NCI-H446 treated with DMSO at 0.1 percent for 48 hours (cell line): ENCODE measurements at regions not wholly inside any gene's neighbourhood (a gene's known extent, or its start where the extent isn't known, plus 50 kb on each side); places are given as distances from the start of the nearest gene placed in this dataset.

ENCODE experiments used
- DNase-seq: peaks from one replicate; lab custom pipeline; 2025; lab: John Stamatoyannopoulos, UW

DNA sequence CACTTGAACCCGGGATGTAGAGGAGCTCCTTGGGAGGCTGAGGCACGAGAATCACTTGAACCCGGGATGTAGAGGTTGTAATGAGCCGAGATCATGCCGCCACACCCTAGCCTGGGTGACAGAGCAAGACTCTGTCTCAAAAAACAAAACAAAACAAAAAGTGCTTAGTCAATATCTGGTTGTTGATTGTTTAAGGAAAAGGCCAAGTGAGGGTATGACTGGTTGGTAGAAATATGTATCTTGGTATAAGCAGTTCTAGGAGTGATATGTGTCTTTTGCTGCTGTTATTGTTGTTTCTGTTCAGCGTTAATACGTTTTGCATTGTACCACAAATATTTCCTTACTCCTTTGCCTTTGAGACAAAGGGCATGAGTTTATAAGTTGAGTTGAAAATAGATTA is 210.7 kb upstream of the DMRT1 start:
- no peak for DNase-seq

DNA sequence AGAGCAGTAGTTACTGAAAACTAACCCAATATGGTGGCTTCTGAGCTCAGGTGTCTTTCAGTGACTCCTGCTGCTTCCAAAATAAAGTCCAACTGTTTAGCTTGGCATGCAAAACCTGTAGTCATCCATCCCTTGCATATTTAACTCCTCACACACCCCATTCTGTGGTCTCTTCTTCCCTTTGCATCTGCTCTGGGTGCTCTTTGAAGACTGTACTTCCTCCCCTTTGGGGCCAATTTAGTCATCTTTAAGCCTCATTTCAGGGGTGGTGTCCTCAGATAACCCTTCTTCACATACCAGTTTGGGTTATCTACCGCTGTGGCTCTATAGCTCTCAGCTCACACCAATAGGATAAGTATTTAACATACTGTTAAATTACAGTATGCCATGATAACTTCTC is 209.9 kb upstream of the DMRT1 start:
- no peak for DNase-seq

DNA sequence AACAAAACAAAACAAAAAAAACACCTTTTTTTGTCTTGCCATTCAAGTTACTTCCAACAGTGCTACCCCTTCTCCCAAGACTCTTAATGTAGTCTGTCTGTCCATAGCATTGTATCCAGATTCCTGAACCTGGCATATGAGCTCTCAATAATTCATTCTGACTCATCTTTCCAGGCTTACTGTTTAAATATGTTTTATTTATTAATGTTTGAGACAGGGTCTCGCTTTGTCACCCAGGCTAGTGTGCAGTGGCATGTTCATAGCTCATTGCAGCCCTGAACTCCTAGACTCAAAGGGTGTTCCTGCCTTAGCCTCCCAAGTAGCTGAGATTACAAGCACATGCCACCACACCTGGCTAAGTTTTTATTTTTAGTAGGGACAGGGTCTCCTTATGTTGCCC is 208.0 kb upstream of the DMRT1 start:
- DNase-seq, result no peak

DNA sequence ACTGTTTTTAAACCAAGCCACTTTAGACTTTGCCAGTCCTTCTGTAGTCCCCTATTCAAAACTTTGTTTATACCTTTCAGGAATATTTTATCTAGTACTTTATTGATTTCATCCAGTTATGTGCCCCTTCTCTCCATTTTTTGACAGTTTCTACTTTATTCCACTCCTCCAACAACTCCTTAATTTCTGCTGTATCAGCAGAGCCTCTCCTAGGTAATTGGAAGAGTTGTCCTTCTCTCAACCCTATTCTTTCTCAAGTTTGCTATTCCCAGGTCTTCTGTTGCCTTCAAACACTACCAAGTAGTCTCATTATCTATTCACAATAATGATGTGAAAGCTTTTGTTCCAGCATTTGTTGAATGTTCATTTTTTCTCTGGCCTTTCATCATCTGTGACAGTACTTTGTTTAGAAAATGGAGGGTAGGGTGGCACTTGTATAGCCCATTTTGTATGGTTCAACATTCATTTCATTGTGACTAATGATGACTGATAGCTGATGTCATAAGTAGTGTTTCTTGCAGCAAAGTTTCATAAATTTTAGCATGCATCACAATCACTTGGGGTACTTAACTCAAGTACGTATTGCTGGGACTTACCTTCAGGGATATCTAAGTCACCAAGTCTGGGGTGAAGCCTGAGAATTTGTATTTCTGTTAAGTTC is 204.4 kb upstream of the DMRT1 start:
- DNase-seq, result no peak

DNA sequence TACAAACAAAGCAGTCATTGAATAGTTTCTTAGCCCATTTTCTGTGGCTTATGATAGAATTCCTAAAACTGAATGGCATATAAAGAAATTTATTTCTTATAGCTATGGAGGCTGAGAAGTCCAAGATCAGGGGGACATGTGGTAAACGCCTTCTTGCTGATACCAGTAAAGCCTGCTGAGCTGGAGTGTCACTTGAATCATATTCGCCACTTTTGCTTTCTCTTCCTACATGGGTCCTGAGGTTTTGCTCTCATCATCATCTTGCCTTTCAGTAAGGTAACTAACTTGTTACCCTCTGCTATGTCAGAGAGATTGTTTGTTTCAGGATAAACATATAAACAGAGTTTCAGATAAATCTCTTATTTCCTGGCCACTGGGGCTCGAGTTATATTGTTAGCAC is 203.3 kb upstream of the DMRT1 start:
- no peak for DNase-seq

DNA sequence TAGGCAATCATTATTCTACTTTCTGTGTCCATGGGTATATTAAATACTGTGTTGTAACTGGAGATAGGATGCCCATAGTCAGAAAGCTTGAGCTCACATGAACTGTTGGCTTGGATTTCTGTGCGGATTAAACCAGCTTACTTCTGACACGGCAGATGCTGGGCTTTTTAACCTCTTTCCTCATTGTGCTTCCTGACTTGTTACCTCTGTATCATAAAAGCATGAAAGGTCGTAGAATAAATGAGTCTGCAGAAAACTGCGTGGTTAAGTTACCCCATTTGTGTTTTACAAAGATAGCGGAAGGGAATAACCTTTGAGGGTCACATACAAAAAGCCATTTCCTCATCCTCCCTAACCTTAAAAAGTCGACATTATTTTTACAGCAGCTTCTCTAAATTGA is 199.5 kb upstream of the DMRT1 start:
- no peak for DNase-seq

DNA sequence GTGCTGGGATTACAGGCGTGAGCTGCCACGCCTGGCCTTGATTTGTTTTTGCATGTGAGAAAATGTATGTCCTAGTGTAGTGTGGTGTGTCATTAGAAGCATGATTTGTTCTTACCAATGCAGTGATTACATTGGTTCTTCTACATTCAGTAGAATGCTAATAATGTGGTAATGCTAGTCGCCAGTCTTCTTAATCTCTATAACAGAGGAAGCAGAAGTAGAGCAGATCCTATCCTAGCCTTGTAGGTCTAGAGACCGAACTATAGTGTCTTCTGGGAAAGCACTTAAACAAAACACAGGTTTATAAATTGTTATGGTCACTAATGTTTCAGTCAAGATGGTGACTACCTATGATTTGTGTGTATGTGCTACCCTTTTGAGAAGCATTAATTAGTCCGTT is 197.5 kb upstream of the DMRT1 start:
- no peak for DNase-seq

DNA sequence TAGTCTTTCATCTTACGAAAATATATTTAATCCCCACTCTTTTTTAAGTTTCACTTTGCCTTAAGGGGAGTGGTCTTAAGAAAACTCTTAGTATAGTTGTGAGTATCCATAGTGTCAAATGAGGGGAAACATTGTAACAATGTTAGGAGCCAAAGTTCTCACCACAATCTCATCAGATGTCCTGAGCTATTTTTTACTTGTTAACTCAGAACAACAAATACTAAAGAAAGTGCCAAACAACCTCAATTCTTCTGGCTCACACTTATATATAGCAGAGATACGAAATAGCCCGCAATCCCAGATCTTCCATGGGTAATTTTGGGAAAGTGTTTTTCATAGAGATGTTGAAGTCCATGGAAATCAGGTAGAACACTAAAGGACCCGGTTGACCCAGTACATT is 194.0 kb upstream of the DMRT1 start:
- DNase-seq, result no peak

DNA sequence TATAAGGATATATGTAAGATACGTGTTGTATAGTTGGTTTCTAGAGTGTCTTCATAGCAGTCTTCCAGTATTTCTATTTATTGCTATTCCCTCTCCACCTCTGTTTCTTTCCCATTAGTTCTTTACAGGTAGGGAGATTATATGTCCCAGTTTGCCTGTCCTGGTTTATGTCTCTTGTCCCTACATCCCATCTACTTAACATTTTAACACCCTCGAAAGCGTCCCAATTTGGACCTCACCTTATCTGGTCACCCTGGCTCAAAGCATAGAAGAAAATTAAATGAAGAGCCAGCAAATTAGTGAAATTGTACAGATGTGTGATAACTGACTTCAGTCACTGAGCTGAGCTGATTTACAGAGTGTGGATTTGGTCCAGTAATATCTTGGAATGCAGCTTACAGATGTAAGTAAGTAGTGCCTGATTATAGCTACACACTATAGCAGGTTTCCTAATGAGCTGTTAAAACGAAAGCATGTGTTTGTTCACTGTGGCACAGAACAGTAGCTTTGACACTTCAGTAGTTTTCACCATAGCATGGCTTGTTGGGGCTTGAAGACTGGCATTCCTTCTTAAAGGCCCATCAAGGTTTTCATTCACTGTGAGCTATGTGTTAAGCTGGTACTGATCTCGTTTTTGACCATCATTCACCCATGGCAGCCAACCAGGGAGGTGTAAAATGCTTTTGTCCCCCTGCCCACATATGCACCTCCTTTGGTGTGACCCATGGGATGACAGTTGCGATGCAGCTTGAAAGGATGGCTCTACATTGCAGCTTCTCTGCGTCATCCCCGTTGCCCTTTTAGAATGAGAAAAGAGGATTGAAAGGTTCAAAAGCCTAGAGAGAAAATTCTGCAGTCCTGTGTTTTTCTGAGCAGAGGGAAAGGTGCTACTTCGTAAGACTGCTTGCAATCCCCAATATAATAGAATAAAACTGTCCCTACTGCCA is 192.1 kb upstream of the DMRT1 start:
- DNase-seq, result no peak

DNA sequence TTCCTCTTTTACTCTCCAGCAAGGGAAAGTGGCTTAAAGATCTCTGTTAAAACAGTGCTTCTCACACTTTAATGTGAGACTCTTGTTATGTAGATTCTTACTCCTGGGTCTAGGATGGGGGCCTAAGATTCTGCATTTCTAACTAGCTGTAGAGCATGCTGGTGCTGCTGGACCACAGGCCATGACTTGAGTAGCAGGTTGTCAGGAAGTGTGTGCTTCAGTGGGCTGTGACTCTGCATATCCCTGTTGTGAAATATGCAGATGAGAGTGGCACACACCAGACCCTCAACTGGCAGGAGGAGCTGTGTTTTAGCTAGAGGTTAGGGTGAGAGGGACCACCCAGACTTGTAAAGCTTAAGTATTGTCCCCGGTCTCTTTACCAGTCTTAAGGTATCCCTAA is 191.1 kb upstream of the DMRT1 start:
- DNase-seq, result no peak

DNA sequence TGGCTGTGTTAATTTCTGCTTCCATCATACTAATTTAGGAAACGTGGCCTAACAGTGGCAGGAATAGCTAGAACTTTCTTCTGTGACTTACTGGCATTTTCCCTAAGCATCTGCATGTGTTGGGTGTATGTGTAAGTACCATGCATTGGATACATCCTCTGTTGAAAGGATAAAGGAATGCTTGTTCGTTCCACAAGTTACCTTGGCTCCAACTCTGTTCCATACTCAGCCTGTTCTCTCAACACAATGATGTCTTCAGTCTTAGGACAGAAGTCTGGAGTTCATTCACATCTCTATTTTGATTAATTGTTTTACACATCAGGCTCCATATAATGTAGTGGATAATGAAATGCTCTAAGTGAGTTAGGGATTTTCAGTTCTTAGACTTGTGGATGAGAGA is 190.1 kb upstream of the DMRT1 start:
- no peak for DNase-seq

DNA sequence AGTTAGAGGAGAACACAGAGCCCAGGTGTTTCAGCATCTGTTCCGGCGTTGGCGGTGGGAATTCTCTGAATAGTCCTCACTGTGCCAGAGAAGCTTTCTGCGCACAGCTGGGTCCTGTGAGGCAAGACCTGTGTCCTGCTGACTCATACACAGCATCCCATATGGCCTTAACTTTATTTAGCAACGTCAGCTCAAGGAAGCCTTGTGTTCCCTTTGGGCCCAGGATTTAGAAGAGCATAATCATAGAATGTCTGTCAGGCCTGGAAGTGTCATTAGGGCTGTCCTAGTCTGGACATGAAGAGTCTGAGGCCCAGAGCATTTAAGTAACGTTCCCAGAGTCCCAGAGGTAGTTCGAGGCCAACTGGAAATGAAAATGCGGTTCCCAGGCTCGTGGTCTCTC is 188.6 kb upstream of the DMRT1 start:
- DNase-seq, result no peak

DNA sequence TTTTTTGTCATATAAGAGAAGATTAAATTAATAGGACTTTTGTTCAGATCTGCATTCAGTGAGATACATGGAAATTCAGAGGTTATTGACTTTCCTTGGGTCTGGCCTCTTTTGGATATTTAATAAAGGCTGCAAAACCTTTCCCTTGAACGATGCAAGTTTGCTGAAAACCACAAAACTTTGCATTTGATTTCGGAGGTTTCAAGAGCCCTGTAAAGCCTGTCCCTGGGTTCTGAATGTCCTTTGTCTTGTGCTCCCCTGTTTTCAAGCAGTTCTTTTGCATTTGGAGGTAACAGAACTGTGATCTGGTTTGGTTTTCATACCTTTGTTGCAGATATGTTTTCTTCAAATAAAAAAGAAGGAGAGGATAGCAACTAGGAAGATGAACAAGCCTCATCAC is 188.1 kb upstream of the DMRT1 start:
- DNase-seq, result no peak

DNA sequence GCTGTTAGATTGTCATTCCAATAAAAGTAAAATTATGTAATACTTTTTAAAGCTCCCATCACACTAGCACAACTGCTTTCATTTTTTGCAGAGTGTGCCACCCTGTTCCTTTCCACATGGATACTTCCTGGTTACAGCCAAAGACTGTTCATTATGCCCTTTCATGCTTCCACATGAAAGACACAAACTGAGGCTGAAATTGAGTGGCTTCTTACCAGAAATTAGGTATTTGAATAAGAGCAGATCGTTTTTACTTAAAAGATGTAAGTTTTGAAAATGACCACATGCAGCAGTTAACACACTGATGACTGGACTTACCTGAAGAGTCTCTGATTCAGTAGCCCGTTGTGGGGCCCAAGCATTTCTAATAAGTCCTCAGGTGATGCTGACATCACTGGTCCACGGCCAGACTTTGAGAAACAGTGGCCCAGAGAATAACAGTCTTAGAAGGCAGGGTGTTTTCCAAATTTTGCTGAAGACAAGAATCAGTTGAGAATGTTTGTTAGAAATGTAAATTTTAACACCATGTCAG is 187.6 kb upstream of the DMRT1 start:
- no peak for DNase-seq

DNA sequence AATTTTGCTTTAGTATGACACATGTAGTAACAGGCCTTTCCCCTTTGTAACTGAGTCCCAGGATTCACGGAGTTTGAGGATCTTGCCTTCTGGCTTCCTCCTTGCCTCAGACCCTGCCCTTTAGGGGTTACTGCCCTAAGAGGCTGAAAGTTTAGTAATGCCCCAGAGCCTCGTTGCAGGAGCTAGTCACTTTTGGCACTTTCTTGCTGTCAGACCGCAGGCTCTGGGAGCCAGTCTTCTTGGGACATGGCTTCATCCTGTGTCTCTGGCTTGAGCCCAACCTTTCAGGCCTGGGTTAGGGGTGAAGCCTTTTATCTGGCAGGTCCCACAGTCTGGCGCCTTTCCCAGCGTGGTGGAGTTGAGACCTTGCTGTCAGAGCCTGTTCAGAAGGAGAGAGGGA is 185.6 kb upstream of the DMRT1 start:
- DNase-seq, result no peak

DNA sequence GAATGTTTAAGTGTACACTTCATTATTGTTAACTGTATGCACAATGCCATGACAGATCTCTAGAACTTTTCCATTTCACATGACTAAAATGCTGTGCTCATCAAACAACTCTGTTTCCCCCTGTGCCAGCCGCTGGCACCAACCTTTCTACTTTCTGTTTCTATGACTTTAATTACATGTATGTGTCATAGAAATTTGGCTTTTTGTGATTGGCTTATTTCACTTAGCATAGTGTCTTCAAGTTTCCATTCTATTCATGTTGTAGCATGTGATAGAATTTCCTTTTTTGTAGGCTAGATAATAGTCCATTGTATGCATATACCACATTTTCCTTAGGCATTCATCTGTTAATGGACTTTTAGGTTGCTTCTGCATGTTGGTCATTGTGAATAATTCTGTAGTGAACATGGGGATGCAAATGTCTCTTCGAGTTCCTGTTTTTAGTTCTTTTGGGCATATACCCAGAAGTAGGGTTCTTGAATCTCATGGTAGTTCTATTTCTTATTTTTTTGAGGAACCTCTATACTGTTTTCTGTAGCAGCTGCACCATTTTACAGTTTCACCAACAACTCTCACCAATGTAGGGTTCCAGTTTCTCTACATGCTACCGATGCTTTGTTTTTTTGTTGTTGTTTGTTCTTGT is 184.4 kb upstream of the DMRT1 start:
- DNase-seq, result no peak

DNA sequence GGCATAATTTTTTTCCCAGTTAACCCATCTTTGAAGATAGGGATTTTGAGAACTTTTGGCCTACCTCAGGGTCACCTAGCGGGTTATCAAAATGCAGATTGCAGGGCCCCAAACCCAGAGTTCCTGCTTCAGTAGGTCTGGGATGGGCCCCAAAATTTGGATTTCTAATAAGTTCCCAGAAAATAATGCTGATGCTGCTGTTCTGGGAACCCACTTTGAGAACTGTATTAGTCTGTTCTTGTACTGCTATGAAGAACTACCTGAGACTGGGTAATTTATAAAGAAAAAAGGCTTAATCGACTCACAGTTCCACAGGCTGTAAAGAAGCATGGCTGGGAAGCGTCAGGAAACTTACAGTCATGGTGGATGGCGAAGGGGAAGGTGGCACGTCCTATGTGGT is 182.2 kb upstream of the DMRT1 start:
- DNase-seq, result no peak

DNA sequence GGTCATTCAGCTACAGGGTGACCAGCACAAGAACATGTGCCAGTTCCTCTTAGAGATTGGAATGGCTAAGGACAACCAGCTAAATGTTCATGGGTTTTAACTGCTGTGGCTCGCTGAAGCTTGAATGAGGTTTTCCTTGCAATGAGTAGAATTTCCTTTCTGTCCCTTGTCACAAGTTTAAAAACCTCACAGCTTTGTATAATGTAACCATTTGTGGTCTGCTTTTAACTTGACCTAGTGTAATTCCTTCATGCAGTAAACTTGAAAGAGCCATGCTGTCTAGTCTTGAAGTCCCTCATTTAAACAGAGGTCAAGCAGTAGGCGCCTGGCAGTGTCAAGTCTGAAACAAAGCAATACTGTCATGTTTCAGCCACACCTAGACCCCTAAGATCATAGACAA is 181.3 kb upstream of the DMRT1 start:
- no peak for DNase-seq

DNA sequence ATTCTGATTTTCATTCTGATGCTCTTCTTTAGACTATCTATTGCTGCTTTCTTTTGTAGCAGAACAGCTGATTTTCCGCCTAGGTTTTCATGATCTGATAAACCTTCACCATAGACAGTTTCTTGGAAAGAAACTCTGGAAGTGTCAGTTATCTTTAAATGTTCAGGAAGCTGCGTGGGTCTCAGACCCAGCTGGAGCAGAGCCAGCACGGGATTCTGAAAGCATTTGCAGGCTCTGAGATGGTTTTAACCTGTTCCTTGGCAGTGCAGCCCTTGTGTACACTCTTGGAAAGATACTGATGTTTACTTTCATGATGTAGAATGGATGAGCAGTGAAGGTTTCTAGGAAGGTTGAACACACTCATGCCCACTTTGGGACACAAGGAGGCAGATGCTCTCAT is 178.0 kb upstream of the DMRT1 start:
- no peak for DNase-seq

DNA sequence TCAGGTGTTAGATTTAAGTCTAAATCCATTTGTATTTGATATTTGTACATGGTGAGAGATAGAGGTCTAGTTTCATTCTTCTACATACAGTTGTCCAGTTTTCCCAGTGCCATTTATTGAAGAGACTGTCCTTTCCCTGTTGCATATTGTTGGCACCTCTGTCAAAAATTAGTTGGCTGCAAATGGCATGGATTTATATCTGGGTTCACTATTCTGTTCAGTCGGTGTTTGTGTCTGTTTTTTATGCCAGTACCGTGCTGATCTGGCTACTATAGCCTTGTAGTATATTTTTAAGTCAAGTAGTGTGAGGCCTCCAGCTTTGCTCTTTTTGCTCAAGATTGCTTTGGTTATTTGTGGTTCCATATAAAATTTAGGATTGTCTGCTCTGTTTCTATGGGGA is 176.2 kb upstream of the DMRT1 start:
- no peak for DNase-seq

DNA sequence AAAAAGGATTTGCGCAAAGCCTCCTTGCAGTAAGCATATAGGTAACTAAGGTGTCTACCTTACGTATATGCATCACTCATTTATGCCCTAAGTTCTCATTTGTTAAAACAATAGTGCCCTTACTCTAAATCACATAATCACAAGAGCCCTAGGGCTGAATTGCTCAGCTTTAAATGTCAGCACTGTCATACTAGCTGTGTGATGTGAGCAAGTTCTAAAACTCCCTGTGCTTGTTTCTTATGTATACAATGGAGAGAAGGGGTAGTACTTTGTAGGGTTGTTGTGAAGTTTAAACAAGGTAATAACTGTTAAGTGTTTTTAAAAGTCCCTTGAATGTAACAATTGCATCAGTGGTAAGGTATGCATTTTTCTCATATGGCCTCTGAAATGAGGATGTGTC is 169.5 kb upstream of the DMRT1 start:
- no peak for DNase-seq

DNA sequence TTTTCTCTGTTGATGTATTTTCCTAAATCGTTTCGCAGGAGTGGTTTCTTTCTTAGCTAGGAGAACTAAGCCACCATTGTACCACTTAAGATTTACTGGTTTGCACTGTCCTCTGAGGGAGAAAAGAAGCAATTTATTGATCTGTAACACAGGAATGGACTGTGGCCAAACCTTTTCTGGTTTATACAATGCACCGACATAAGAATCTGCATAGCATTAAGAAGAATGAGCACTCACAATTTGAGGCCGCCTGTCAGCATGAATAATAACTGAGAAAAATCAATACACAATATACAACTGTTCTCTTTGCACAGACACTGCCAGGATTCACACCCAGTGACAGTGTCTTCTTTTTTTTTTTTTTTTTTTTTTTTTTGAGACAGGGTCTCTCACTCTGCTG is 168.6 kb upstream of the DMRT1 start:
- DNase-seq, result no peak
